ENCODE measurements at regions not wholly inside any gene's neighbourhood (a gene's known extent, or its start where the extent isn't known, plus 50 kb on each side); places are given as distances from the start of the nearest gene placed in this dataset.

GRCh38 chr5:121189342-121190305 is 662.1 kb upstream of the FTMT start:
- DNase-seq (ENCODE audit: low read depth, low spot score) = peak; percentile 30
- in situ Hi-C loops (cut with HindIII; ENCODE audit: low pct_unique_long_range_greater_than_20kb, low sequenced_read_pairs) = no loop called here

- in situ Hi-C loops (cut with HindIII; ENCODE audit: low pct_unique_long_range_greater_than_20kb, low sequenced_read_pairs) = no loop called here
- DNase-seq (ENCODE audit: low read depth, low spot score) = no peak
Observed at GRCh38 chr5:121199216-121199999, 652.3 kb upstream of the FTMT start.

GRCh38 chr5:121218086-121218485 is 633.6 kb upstream of the FTMT start:
- DNase-seq (ENCODE audit: low read depth, low spot score) = peak; percentile 4
- in situ Hi-C loops (cut with HindIII; ENCODE audit: low pct_unique_long_range_greater_than_20kb, low sequenced_read_pairs) = no loop called here

- in situ Hi-C loops (cut with HindIII; ENCODE audit: low pct_unique_long_range_greater_than_20kb, low sequenced_read_pairs) = no loop called here
- DNase-seq (ENCODE audit: low read depth, low spot score) = no peak
Observed at GRCh38 chr5:121221483-121221882, 630.2 kb upstream of the FTMT start.

GRCh38 chr5:121226765-121227164 is 624.9 kb upstream of the FTMT start:
- no peak for DNase-seq (ENCODE audit: low read depth, low spot score)
- in situ Hi-C loops (cut with HindIII; ENCODE audit: low pct_unique_long_range_greater_than_20kb, low sequenced_read_pairs) = no loop called here

GRCh38 chr5:121239951-121240350 is 611.7 kb upstream of the FTMT start:
- DNase-seq (ENCODE audit: low read depth, low spot score) = no peak
- in situ Hi-C loops (cut with HindIII; ENCODE audit: low pct_unique_long_range_greater_than_20kb, low sequenced_read_pairs) = no loop called here

- no peak for DNase-seq (ENCODE audit: low read depth, low spot score)
Observed at GRCh38 chr5:121246971-121247370, 604.7 kb upstream of the FTMT start.

GRCh38 chr5:121251954-121252353 is 599.7 kb upstream of the FTMT start:
- in situ Hi-C loops (cut with HindIII; ENCODE audit: low pct_unique_long_range_greater_than_20kb, low sequenced_read_pairs) = no loop called here
- DNase-seq (ENCODE audit: low read depth, low spot score) = peak; percentile 82

More at GRCh38 chr5:121246971-121247370, 604.7 kb upstream of the FTMT start:
- in situ Hi-C loops (cut with HindIII; ENCODE audit: low pct_unique_long_range_greater_than_20kb, low sequenced_read_pairs) = no loop called here

- in situ Hi-C loops (cut with HindIII; ENCODE audit: low pct_unique_long_range_greater_than_20kb, low sequenced_read_pairs) = no loop called here
Observed at GRCh38 chr5:121257621-121258020, 594.1 kb upstream of the FTMT start.

GRCh38 chr5:121263456-121263855 is 588.2 kb upstream of the FTMT start:
- in situ Hi-C loops (cut with HindIII; ENCODE audit: low pct_unique_long_range_greater_than_20kb, low sequenced_read_pairs) = no loop called here
- no peak for DNase-seq (ENCODE audit: low read depth, low spot score)

More at GRCh38 chr5:121257621-121258020, 594.1 kb upstream of the FTMT start:
- no peak for DNase-seq (ENCODE audit: low read depth, low spot score)

GRCh38 chr5:121264605-121265004 is 587.1 kb upstream of the FTMT start:
- no peak for DNase-seq (ENCODE audit: low read depth, low spot score)
- in situ Hi-C loops (cut with HindIII; ENCODE audit: low pct_unique_long_range_greater_than_20kb, low sequenced_read_pairs) = no loop called here

- in situ Hi-C loops (cut with HindIII; ENCODE audit: low pct_unique_long_range_greater_than_20kb, low sequenced_read_pairs) = no loop called here
- no peak for DNase-seq (ENCODE audit: low read depth, low spot score)
Observed at GRCh38 chr5:121271546-121271945, 580.1 kb upstream of the FTMT start.

GRCh38 chr5:121273833-121274433 is 577.7 kb upstream of the FTMT start:
- in situ Hi-C loops (cut with HindIII; ENCODE audit: low pct_unique_long_range_greater_than_20kb, low sequenced_read_pairs) = no loop called here
- peak; percentile 66 for DNase-seq (ENCODE audit: low read depth, low spot score)

- no peak for DNase-seq (ENCODE audit: low read depth, low spot score)
- in situ Hi-C loops (cut with HindIII; ENCODE audit: low pct_unique_long_range_greater_than_20kb, low sequenced_read_pairs) = no loop called here
Observed at GRCh38 chr5:121279801-121280200, 571.9 kb upstream of the FTMT start.

- no peak for DNase-seq (ENCODE audit: low read depth, low spot score)
- in situ Hi-C loops (cut with HindIII; ENCODE audit: low pct_unique_long_range_greater_than_20kb, low sequenced_read_pairs) = no loop called here
Observed at GRCh38 chr5:121285801-121286521, 565.7 kb upstream of the FTMT start.

- no peak for DNase-seq (ENCODE audit: low read depth, low spot score)
- in situ Hi-C loops (cut with HindIII; ENCODE audit: low pct_unique_long_range_greater_than_20kb, low sequenced_read_pairs) = no loop called here
Observed at GRCh38 chr5:121288781-121289180, 562.9 kb upstream of the FTMT start.

- in situ Hi-C loops (cut with HindIII; ENCODE audit: low pct_unique_long_range_greater_than_20kb, low sequenced_read_pairs) = no loop called here
- DNase-seq (ENCODE audit: low read depth, low spot score) = no peak
Observed at GRCh38 chr5:121292664-121293063, 559.0 kb upstream of the FTMT start.

- no peak for DNase-seq (ENCODE audit: low read depth, low spot score)
- in situ Hi-C loops (cut with HindIII; ENCODE audit: low pct_unique_long_range_greater_than_20kb, low sequenced_read_pairs) = no loop called here
Observed at GRCh38 chr5:121296356-121296755, 555.3 kb upstream of the FTMT start.

Data from SK-MEL-5 (cell line).